ENCODE measurements at regions not wholly inside any gene's neighbourhood (a gene's known extent, or its start where the extent isn't known, plus 50 kb on each side); places are given as distances from the start of the nearest gene placed in this dataset.
A peak's percentile ranks its signal among the peaks of the same experiment; 100 is the strongest.

DNA sequence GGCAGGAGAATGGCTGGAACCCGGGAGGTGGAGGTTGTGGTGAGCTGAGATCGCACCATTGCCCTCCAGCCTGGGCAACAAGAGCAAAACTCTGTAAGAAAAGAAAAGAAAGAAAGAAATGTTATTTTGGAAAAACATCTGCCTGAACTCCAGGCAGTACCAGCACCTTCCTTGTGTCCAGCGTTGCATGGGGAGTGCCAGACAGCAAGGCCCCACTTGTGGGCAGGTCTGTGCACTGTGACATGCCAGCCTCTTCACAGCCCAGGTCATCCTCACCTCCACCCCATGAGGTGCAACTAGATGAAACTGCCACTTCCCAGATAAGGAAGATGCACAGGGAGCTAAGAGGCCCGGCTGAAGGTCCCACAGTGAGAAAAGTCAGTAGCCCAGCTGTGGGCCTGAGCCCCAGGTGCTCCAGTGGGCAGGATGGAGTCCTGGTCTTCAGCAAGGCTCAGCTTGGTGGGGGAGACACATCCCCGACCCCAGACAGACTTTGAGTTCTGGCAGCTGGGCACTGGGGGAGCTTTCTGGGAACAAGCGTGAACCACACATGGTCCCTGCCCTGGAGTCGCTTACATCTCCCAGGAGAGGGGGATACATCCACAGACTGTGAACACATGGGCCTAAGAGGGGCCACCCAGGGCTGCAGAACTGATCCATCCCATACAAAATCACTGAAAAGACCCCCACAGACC, 146.9 kb upstream of the IER5L start:
- no peak for DNase-seq

GRCh38 chr9:129323999-129324553, 146.0 kb upstream of the IER5L start:
- no peak for DNase-seq

DNA sequence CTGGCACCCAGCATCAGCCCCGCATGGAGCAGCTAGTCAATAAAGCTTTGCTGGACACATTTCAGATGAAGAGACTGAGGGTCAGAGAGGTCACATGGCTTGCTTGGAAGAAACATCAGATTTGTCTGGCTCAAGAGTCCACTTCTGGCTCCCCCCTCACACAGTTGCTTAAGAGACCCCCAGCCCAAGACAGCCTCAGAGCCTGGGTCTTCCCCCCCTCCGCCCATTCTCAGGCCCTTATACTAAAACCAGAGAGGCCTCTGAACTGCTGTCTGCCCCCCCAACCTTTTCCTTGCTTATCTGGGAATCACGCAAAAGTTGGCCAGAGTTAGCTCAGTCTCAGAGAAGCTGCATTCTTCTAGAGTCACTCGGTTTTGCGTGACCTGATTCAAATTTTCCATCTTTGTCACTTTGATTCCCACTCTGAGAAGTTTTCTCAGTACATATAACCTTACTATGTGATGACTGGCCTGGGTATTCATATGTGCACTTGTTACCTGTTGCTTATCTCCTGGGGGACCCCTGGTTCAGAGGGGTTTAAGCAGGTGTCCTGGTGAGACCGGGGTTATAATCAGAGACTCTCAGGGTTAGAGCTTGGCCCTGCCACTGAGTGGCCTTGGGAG, 145.4 kb upstream of the IER5L start:
- no peak for DNase-seq

DNA sequence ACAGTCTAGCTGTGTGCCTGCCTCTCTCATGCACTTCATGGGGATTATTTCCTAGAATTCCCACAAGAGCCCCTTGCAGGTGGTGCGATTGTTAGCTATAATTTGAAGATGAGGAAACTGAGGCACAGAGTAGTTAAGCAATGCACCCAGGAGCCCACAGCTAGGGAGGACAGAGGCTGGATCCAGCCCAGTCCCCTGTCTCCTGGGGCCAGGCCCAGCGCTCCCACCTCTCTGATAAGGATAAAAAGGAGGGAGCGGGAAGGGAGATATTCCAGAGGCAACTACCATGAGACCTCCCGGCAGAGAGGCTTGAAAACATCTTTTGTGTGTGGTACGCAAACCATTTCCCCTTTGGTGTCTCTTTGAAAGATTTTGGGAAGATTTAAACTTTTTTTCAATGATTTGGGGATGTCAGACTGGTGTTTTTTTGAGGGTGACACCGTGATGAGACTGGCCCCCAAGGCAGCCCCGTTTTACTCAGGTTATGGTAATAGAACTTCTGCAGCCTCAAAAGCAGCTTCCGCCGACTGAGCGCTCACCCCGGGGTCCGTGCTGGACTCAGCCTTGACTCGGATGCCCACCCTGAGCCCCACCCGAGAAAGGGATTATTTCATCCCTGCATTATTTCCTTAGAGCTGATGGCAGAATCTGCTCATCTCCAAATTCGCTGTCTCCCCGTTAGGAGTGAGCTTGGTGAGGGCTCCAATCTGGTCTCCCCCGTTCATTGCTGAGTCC, 144.7 kb upstream of the IER5L start:
- no peak for DNase-seq

GRCh38 chr9:129322022-129322621, 144.1 kb upstream of the IER5L start:
- DNase-seq = no peak

DNA sequence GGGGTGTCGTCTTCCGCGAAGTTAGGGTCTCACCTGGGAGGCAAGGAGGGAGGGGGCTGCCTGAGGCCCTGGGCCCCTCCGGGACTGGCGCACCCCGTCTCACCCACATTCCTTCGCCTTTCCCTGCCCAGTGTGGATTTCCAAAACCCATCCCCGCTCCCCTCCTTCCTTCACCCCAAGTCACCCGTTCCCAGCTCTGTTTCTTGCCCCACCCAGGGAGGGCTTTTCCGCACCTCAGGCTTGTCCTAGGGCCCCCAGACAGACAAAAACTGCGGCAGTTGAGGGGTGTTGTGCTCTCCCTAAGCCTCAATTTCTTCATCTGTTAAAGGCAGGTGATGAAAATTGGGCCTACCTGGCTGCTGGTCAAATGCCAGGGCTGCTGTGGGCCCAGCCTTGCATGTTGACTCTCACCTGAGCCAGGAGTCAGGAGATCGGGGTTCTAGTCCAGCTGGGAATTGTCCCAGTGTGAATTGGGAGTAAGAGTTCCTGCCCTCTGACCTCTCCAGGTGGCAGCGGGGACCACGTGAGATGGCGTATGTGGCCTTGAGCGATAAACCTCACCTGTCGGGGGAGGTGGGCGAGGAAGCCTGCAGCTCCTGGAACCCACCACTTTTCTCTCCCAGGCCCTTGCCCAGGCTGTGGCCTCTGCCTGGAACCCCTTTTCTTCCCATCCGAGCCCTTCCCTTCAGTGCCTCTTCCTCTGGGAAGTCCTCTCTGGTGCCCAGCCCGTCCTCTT, 143.4 kb upstream of the IER5L start:
- no peak for DNase-seq

DNA sequence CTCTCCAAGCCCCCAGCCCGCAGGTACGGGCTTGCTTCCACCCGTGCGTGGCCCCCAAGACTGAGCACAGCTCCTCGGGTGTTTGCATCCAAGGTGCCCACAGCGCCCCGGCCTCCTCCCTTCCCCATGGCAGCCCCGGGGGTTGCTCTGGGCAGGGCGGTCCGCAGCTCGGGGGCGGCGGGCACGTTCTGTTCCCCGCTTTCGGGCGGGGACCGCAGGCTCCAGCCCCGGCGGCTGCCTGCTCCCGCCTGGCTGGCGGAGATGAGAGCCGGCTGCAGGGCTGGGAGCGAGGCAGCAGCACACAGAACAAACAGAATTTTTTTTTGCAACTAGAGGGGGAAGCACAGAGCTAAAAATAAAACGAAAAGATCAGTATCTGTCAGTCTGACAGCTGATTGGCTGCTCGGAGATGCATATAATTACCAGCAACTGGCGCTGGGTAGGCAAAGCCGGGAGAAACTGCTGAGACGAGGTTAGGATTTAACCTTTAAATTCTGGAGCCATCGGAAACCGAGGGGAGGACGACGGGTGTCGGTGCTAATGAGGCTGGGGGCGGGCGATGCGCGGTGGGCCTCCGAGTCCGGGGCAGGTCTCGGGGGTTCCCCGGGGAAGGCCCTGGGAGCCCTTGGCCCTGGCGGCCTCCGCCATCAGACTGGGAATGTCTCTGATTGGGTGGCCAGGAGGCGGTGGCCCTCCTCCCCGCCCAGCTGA, 142.7 kb upstream of the IER5L start:
- peak; percentile 68 for DNase-seq

DNA sequence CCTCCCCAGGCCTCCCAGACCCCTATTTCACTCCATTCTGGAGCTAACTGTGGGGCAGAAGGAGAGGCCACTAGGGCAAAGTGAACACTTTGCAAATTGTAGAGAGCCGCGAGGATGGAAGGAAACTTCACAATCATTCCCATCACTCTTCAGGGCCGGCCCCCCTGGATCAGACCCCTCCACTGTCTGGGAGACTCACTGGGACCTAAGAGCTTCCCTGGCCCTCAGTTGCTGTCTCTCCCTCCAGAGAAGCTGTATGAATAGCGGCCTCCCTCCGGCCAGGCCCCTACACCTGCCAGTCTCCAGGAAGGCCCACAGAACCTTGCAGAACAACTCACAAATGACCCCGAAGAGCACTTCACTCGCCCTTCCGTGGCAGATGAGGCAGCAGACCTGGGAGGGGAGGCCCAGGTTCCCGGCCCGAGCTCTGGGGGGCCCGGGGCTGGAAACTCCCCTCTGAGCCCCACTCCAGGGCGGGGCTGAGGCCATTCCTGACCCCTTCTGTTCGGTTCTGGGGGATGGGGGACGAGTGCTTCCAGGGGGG, 141.9 kb upstream of the IER5L start:
- DNase-seq = no peak

DNA sequence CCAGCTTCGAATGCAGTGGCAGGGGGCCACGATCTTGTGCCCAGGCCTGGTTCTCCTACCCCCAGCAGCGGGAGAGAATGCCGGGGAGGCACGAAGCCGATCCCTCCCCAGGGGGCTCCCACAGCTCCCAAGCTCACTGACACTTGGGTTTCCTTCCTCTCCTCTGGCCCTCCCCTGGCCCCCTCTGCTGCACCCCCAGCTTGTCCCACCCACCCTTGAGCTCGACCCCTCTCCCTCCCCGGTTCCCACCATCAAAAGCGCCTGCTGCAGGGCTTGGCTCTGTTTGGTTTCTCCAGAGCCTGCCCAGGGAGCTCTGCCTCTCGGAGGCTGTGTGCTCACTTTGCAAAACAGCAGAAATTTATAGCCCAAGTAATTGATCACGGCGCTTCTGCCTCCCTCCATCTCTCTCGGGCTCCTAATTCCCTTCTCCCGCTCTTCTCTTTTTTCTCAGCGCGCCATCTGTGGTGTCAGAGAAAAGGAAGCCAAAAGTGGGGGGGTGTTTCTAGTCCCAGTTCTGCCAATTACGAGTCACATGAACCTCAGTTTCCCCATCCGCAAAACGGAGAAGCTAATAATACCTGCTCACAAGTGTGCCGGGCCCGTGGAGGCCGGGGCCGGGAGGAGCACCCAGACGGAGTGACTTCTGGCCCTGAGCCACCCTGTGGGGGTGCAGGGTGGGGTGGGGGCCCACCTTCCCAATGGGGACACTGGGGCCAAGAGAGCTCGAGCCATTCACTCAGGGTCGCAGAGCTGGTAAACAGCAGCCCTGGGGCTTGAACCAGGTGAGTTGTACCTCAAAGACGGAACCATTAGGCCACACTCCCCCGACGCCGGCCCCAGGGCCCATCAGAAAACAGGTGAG, 141.2 kb upstream of the IER5L start:
- no peak for DNase-seq

DNA sequence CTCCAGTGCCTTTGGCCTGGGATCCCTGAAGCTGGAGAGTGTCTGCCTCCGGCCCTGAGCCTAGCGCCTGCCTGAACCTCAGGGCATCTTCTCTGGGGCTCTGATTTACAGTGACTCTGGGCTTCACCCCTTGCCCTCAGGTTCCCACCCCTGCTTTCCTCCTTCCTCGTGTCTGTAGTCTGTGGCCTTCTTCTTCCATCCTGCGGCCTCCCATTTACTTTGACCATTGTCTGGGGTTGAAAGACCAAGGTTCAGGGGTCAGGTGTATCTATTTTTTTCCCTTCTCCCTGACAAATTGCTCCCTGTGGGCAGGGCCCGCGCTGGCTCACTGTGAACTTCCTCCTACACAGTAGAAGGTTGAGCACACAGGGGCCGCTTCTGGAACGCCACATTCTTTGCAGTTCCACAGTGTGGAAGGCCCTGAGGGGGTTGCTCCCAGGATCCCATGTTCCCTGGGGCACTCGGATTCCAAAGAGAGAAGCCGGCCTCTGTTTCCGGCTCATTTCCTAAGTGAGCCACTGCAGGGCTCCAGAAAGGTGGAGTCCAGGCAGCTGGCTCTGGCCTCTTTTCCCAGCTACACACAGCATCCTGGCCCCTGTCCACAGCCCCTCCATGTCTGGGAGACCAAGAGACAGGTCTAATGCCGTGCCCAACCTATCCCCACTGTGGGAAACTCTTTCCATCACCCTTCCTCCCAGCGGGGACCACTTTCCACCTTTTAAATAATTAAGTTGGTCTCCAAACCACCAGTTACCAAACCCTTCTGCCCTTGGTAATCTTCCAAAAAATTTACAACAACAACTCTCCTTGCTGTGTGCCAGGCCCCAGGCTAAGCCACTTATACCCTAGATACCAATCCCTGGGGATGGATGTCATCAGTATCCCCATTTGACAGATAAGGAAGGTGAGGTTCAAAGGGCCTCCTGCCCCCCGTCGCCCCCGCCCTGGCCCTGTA, 140.3 kb upstream of the IER5L start:
- DNase-seq = no peak

DNA sequence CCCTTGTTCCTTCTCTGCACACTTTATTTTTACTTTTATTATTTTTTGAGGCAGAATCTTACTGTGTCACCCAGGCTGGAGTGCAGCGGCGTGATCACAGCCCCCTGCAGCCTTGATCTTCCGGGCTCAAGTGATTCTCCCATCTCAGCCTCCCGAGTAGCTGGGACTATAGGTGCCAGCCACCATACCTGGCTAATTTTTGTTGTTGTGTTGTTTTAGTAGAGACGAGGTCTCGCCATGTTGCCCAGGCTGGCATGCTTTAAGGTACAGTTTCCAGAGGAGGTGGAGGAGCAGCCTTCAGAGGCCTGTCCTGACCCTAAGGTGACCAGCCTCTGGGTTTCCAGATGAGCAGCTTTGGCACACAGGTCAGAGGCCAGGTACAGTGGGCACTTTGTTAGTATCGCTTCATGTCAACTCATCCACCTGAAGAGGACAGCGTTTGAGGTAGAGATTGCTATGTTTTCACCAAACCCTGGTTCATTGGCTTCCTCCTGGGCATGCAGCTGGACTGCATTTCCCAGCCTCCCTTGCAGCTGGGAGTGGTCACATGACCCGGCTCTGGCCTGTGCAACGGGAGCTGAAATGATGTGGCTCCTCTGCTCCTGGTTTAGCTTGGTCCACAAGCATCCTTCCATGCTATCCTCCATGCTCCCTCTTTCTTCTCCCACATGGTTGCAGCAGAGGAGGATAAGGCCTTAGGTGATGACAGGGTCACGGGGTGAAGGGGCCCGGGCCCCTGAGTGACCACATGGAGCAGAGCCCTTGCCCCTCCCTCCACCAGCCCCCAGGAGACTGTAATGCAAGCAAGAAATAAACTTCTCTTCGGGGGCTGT, 139.3 kb upstream of the IER5L start:
- DNase-seq = peak; percentile 47

DNA sequence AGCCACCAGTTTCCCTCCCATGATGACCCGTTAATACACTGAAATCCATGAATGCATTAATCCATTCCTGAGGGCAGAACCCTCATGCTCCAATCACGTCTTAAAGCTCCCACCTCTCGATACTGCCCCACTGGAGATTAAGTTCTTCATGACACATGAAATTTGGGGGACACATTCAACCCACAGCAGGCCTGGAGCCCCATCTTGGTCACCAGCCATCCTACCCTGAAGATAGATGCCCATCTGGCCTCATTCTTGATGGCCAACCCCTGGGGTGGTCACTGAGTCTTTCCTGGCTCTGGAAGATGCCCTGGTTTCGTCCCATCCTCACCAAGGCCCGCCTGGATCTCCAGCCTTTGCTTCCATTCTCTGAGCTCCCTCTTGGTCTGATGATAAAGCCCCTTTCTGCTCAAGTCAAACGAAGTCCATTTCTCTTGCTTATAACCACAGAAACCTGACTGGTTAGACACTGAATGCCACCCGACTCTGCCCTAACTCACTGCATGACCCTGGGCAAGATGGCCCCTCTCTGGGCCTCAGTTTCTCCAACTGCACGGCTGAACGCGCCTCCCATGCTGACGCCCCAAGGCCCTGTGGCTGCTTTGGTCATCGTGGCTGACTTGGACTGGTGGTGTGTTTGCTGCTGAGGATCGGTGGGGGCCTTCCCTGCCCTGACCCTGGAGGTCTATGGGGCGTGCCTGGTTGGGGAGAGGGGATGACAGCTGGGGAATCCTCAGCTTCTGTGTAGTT, 138.4 kb upstream of the IER5L start:
- no peak for DNase-seq

- DNase-seq = no peak
Measured at GRCh38 chr9:129313331-129313955, 135.4 kb upstream of the IER5L start.

DNA sequence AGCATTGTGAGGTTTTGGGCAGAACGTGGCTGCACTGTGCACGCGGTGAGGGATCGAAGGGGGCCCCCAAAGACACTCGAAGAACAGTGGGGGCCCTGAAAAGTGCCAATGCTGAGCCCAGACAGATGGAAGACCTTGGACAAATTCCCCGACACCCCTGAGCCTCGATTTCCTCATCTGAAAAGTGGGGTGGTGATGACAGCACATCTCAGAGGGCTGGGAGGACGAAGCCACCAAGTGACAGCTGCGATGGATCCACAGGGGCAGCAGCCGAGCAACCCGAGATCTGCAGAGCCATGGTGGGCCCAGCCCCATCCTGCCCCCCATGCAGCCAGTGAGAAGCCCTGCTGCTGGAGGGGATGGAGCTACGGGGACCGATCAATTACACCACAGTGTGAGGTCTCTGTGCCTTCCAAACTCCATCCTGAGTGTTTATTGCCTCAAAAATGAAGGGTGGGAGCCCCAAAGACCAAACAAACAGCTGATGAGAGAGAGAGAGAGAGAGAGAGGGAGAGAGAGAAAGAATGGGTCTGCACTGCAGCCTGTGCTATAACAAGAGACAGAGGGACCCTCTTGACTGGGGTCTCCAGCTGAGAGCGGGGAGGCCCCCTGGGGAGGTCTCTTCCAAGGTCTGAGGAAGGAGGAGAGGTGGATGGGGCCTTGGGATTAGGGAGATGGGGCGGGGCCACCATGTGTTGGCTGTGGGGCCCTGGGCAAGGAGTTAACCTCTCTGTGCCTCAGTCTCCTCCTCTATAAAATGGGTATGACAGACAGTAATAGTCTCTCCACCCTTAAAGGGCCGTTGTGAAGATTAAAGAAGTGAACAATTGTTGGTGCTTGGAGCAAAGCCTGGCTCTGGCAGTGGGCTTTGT, 134.4 kb upstream of the IER5L start:
- DNase-seq = no peak

DNA sequence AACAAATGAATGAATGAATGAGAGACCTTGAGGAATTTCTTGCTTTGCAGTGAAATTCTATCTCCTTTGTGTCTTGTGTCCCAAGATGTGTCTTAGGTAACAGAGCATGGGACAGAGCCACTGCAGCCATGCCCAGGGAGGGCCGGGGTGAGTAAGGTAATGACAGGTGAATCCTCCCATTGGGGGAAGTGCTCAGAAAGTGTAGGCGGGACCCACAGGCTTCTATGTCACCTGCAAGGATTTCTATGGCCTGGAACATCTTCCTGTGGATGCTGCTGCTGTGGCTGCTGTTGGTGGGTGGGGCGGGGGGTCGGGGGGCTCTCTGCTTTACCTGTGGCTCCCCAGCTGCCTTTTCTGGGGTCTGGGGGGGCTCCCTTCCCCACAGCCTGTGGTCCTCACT, 133.6 kb upstream of the IER5L start:
- DNase-seq = no peak
